Type B pancreatic cell (in vitro differentiated cells): ENCODE measurements at regions not wholly inside any gene's neighbourhood (a gene's known extent, or its start where the extent isn't known, plus 50 kb on each side); places are given as distances from the start of the nearest gene placed in this dataset.
"Not testable (repeated sequence)": the region's sequence is repeated elsewhere in the genome, so short reads cannot be mapped to it uniquely, and the experiment has no call there.

Experiments
- DNase-seq: peaks from one replicate; pipeline ENCODE4 v3.0.0; 2021; ENCODE audit warnings: mixed read lengths; ENCODE audit not compliant: unreplicated experiment; ENCODE audit errors: extremely low spot score
- H3K27ac Mint-ChIP-seq: 2 replicates; pipeline ENCODE4 v1.8.0; 2021; ENCODE audit warnings: mild to moderate bottlenecking, mixed read lengths
- H3K27me3 Mint-ChIP-seq: 2 replicates; pipeline ENCODE4 v1.8.0; 2021; ENCODE audit warnings: mixed read lengths
- H3K36me3 Mint-ChIP-seq: 2 replicates; pipeline ENCODE4 v1.8.0; 2021; ENCODE audit warnings: mixed read lengths
- H3K4me1 Mint-ChIP-seq: one replicate; pipeline ENCODE4 v1.8.0; 2021; ENCODE audit warnings: mixed read lengths; ENCODE audit not compliant: unreplicated experiment
- H3K4me3 Mint-ChIP-seq: 2 replicates; pipeline ENCODE4 v1.8.0; 2021; ENCODE audit warnings: mild to moderate bottlenecking, mixed read lengths
- H3K9me3 Mint-ChIP-seq: 2 replicates; pipeline ENCODE4 v1.8.0; 2021; ENCODE audit warnings: mixed read lengths
- CTCF ChIP-seq: fragments of 200-600 bp; sonication (generic); conservative IDR thresholded peaks from 2 replicates; pipeline ENCODE4 v1.5.0; 2021; ENCODE audit warnings: antibody characterized with exemption, mild to moderate bottlenecking

- no peak for TF ChIP-seq CTCF
- H3K9me3 Mint-ChIP-seq = no peaks in the 10 kb centered on the region
These were observed 877.0 kb downstream of the NR2F1-AS1 start for GRCh38 chr5:92703976-92704375.

DNA sequence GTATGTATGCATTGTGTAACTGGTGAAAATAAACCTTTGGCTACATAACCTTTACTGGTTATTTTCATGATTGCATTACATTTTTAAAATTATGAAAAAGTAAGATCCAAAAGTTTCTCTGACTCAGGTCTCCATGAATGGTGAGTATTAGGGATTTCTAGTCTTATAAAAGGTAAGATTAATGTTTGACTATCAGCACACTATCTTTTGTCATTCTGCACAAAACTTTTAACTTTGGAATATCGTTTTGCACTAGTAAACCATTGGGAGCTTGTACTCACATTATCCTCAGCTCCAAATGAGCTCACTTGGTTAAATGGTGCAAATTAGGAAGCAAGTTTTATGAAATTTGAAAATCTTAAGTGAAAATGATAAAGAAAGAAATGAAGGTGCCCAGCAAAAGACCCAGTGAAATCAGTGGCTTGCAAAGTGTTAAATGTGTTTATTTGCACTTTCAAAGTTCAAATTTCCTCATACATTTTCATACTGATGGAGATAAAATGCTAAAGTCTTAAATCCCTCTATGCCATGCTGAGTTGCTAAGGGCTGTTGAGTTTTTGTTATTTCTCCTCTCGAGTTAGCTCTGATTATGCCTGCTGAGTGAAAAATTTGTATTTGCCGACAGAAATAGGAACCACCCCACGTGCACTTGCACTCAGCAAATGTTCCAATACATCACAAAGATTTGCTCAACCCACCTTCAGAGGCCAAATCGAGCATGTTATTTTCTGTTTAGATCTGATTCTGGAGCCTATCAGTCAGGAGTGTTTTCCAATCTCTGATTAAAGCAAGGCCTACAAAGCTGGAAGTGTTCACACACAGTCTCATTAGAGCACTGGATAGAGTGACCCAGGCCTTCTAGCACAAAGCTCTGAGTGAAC, 885.7 kb downstream of the NR2F1-AS1 start:
- H3K9me3 Mint-ChIP-seq = no peaks in the 10 kb centered on the region
- H3K27me3 Mint-ChIP-seq = no peaks in the 10 kb centered on the region
- TF ChIP-seq CTCF = no peak
- DNase-seq = no peak
- H3K4me1 Mint-ChIP-seq = peaks cover 22% of the 10 kb centered on the region
- H3K36me3 Mint-ChIP-seq = no peaks in the 10 kb centered on the region
- peak overlapping the region; percentile 10 for H3K4me3 Mint-ChIP-seq
- peak overlapping the region; percentile 24 for H3K27ac Mint-ChIP-seq

More at GRCh38 chr5:92703976-92704375, 877.0 kb downstream of the NR2F1-AS1 start:
- H3K36me3 Mint-ChIP-seq = no peaks in the 10 kb centered on the region
- no peak overlapping the region for H3K4me3 Mint-ChIP-seq
- no peaks in the 10 kb centered on the region for H3K27me3 Mint-ChIP-seq
- no peak overlapping the region for H3K27ac Mint-ChIP-seq
- peaks cover 4% of the 10 kb centered on the region for H3K4me1 Mint-ChIP-seq
- no peak for DNase-seq

GRCh38 chr5:92694067-92694466, 887.0 kb downstream of the NR2F1-AS1 start:
- no peaks in the 10 kb centered on the region for H3K27me3 Mint-ChIP-seq
- DNase-seq = no peak
- no peaks in the 10 kb centered on the region for H3K36me3 Mint-ChIP-seq
- H3K9me3 Mint-ChIP-seq = no peaks in the 10 kb centered on the region
- peaks cover 22% of the 10 kb centered on the region for H3K4me1 Mint-ChIP-seq
- H3K4me3 Mint-ChIP-seq = no peak overlapping the region
- TF ChIP-seq CTCF = no peak
- no peak overlapping the region for H3K27ac Mint-ChIP-seq

GRCh38 chr5:92691955-92692354, 889.1 kb downstream of the NR2F1-AS1 start:
- H3K36me3 Mint-ChIP-seq, H3K4me3 Mint-ChIP-seq, H3K27ac Mint-ChIP-seq, DNase-seq, H3K9me3 Mint-ChIP-seq, H3K27me3 Mint-ChIP-seq: not testable (repeated sequence)
- H3K4me1 Mint-ChIP-seq = peaks cover 37% of the 10 kb centered on the region

GRCh38 chr5:92687821-92688722, 892.9 kb downstream of the NR2F1-AS1 start:
- H3K27ac Mint-ChIP-seq = no peak overlapping the region
- no peak for DNase-seq
- H3K27me3 Mint-ChIP-seq = no peaks in the 10 kb centered on the region

More at GRCh38 chr5:92687821-92688722, 892.9 kb downstream of the NR2F1-AS1 start:
- Mint-ChIP-seq H3K4me1 (peaks cover 22% of the 10 kb centered on the region), H3K4me3 (peak overlapping the region; percentile 43), H3K9me3 (no peaks in the 10 kb centered on the region), H3K36me3 (no peaks in the 10 kb centered on the region)
- peak; percentile 68 for TF ChIP-seq CTCF
